Stimulated activated CD4-positive, alpha-beta T cell treated with anti-CD3 and anti-CD28 coated beads, Interleukin-12 subunit alpha, Interleukin-12 subunit beta, amount 100 ng/mL, for 4 hours (primary cell): ENCODE measurements at regions not wholly inside any gene's neighbourhood (a gene's known extent, or its start where the extent isn't known, plus 50 kb on each side); places are given as distances from the start of the nearest gene placed in this dataset.

Experiments used
- DNase-seq: peaks from one replicate; pipeline ENCODE4 v3.0.0-alpha.2; 2020

DNA sequence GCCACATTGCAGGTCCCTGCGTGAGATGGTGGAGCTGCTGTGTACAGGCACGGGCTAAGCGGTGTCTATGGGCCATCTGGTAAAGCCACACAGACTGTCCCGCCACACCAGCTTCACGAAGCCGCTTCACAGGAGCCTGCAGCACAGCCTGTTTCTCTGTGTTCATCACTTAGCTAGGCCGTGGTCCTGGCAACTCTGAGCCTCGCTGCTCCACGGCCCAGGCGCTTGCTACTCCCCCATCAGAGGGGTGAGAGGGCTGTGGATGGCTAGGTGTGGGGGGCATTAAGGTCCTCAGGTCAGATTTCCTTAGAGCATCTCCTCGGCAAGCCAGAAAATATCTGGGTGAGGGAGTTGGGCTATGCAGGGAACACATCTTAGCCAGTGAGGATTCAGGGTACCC, 225.7 kb downstream of the GLI2 start:
- DNase-seq = no peak

DNA sequence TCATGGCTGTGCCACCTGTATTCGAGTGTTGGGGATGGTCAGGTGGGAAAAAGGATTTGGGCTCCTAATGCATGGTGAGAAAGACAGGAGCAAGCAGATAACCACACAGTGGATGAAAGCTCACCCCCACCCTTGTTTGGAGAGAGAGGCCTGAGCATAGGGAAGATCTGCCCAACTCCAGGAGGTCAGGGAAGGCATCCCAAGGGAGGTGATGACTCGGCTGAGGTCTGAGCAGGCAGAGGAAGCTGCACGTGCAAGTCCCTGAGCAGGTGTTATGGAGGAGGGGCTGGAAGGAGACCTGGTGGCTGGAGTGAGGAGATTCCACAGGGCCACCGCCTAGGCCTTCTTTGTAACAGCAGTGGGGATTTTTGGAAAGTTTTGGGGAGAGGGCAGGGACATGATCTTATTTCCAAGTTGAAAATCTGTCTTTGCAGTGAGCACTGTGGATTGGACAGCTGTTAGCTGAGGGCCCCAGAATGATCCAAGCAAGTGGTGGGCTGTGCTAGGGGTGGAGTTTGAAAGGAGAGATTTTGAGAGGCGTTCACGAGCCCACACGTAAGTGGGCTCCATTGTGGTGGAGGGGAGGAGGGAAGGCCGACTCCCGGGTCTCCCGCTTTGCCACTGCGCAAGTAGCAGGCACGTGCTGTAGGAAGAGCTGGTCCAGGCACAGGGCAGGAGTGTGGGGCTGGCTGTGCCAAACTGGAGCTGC, 228.5 kb downstream of the GLI2 start:
- no peak for DNase-seq

DNA sequence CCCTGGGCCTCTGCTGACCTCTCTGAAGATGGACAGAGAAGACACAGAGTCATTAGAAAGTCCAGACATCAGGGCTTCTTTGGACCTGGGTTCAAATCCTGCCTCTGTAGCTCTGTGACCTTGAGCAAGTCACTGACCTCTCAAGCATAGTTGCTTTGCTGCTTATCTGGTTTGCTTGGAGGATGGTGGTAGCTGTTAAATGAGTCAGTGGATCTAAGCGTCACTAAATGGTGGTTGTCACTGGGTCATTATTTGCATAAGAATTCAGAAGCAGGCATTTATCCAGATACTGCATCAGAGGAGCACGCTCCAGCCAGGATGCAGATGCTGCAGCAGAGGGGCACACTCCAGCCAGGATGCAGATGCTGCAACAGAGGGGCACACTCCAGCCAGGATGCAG, 229.2 kb downstream of the GLI2 start:
- DNase-seq = no peak

DNA sequence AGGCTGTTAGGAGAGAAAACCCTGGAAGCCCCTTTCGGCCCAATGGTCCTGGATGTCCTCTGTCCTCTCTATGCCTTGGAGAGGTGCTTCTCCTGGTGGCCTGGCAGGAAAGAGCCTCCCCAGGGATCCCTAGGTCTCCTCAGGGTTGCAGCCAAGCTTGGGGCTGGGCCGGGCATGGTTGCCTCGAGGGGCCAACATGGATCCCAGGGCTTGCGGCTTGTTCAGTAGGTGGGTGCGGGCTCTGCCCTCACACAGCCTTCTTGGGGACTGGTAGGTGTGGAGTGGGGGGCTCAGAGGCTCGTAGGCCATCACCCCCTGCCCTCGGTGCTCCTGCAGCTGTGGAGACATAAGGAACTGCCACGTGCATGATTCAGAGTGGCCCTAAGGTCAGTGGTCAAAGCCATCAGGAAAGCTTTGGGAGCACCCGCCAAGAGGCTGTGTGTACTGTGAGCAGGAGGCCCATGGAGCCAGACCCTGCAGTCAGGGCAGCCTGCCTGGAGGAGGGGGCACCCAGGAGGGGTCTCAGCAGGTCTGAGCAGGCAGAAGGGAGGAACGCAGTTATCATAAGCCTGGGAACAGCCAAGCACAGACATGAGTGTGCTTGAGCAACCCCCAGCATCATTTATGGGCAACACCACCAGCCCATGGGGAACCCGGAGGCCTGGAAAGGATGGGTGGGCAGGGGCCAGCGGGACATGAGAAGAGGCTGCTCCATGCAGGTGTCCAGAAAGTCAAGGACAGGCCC, 231.0 kb downstream of the GLI2 start:
- no peak for DNase-seq

DNA sequence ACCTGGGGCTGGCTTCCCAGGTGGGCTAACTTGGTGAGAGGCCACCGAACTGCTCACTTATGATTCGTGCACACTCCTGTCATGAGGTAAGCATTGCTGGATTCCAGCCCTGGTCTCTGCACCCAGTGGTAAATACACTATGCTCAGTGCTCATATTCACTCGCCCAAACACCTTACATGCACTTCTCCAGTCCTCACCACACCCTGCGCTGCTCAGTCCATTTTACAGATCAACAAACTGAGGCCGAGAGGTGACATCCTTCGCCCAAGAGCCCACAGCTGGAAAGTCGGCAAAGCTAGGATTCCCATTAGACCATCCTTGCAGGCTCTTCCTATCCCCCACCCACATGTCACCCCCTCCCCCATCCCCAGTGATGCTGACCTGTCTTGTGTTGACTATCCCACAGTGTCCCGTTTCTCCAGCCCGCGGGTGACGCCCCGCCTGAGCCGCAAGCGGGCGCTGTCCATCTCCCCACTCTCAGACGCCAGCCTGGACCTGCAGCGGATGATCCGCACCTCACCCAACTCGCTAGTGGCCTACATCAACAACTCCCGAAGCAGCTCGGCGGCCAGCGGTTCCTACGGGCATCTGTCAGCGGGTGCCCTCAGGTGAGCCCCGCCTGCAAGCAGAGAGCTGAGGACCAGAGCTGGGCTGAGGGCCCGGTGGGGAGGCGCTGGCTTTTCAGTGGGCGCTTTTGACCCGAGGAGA, 232.8 kb downstream of the GLI2 start:
- DNase-seq = no peak

DNA sequence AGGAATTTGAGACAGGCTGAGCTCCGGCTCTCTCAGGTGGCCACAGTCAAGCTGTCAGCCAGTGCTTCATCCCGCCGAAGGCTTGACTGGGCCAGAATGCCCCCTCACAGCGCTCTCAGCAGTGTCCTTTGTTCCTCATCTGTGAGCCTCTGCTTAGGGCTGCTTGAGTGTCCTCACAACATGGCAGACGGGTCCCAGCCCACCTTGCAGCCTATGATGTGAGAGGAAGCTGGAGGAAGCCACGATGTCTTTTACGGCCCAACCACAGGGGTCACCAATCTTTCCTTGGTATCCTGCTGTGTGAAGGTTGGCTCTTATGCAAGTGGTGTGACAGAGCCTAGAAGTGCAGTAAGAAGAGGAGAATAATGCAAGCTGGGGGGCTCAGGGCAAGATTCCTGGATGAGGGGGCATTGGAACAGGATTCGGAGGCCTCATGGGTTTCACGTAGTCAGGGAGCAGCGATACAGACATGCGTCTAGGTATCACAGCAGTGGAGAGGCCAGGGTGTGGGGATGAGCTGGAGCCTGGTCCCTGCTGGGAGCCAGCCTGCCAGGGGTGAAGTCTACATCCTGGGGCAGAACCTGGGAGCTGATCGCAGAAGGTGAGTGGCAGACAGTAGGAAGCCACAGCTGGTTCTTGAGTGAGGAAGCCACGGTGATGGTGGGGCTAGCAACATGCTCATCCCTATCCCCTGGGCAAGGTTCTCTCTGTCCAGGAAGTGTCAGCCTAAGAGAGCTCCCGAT, 234.1 kb downstream of the GLI2 start:
- no peak for DNase-seq

DNA sequence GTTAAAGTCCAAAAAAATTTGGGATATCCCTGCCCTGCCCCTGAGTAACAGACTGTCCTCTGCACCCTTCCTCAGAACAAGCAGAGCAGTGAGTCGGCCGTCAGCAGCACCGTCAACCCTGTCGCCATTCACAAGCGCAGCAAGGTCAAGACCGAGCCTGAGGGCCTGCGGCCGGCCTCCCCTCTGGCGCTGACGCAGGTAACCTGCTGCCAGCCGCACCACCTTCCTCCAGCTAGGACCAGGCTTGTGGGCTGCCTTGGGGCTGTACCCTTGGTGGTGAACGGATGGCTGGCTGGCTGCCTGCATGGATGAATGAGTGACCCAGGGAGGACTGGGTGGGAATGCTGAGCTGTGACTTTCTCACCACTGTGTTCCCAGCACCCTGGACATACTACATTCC, 236.2 kb downstream of the GLI2 start:
- no peak for DNase-seq

DNA sequence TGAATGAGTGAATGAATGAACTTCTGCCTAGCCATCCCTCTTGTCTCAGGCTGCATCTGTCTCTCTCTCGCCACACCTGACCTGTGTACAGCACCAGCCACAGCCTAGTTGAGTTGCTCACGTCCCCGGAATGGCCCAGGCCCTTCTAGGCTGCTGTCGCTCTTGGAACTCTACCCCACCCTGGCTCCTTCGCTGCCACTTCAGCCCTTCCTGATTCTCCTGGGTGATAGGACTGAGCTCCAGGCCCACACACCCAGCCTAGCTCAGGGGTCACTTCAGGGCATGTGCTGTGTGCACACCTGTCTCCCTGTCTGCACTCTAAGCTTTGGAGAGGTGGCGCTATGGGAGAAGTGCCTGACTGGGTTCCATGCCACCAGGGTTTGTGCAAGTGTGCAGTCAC, 236.6 kb downstream of the GLI2 start:
- DNase-seq = no peak

DNA sequence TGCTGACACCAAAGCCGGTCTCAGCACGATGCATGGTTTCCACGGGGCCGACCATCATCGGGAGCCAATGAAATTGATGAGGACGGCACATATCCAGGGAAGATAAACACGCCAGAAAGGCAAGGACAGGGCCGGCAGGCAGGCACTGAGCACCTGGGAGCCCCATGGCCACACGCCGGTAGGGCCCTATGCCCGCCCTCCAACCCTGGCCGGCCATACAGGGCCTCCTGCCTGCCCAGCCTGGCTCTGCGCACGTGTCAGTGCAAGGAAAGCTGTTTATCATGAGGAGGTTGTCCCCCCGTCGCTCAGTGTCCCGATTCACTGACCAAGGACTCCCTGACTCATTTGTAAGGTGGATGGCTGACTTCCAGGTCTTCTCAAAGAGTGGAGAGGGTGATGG, 237.5 kb downstream of the GLI2 start:
- no peak for DNase-seq

DNA sequence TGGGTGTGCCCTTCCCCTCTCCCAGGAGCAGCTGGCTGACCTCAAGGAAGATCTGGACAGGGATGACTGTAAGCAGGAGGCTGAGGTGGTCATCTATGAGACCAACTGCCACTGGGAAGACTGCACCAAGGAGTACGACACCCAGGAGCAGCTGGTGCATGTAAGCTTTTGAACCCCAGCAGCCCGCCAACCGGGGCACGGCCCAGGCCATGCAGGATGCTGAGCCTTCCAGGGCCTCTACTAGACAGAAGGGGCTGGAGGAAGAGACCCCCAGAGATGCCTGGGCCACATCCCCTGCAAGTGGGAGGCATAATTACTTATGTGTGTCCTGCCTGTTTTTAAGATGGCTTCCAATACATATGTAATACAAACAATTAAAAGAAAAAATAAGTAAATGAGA, 239.3 kb downstream of the GLI2 start:
- DNase-seq = no peak

DNA sequence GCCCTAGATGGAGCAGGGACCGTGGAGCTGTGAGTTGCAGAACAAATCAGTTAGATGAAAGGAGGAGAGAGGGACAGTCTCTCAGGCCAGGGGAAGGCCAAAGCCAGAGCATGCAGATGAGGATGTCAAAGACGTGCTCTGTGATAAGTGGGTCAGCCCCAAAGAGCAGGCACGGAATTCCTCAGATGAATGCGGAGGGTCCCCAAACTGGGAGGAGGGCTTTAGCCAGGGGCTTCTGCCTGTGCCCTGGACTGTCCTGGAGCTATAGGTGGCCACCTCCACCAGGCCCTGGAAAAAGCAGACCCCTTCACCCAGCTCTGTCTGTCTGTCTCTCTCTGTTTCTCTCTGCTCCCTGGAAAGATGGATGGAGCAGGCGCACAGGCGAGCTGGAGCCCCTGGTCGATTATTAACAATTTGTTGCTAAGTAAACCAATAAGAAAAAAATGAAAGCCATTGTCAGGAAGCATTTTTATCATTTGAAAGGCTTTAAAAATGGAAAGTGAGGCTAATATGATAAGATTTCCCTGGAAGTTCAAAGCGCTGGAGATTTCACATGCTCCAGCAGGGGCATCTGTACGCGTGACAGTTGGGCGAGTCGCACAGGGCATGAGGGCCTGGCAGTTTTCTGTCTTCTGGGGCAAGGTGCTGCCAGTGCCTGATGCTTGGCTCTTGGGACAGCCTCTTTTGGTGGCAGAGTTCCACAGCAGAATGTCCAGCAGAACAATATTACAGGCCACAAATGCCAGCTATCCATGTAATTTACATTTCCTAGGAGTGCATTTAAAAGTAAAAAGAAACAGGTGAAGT, 241.0 kb downstream of the GLI2 start:
- no peak for DNase-seq

DNA sequence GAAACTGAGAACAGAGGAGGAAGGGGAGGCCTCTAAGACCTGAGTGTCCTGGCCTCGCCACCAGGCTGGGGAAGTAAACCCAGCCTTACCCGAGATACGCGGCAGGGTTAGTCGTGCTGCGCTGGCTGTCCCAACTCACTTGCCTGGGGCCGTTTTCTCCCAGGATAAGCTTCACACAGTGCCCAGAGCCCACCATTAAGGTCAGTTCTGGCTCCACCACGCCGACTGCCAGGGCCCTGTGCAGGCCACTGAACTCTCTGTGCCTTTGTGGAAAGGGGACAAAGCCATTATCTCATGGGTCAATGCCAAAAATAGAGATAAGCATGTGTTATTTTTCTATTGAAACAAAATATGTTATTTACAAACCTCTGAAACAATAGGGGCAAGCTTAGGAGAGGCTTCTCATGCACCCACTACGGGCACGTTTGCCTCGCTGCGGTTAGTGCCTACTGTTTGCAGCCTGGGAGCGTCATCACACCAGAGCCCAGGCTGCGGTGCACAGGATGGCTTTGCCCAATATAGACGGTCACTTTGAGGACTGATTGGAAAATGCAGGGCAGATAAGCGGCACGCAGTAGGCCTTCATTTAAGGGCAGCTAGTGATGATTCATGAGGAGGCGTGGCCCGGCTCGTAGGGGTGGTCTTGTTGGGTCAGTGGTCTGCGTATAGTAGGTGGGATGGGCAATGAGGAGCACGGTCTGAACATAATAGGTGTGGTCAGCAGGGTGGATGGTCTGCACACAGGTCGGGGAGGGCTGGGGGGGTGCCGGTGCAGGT, 242.1 kb downstream of the GLI2 start:
- DNase-seq = no peak

DNA sequence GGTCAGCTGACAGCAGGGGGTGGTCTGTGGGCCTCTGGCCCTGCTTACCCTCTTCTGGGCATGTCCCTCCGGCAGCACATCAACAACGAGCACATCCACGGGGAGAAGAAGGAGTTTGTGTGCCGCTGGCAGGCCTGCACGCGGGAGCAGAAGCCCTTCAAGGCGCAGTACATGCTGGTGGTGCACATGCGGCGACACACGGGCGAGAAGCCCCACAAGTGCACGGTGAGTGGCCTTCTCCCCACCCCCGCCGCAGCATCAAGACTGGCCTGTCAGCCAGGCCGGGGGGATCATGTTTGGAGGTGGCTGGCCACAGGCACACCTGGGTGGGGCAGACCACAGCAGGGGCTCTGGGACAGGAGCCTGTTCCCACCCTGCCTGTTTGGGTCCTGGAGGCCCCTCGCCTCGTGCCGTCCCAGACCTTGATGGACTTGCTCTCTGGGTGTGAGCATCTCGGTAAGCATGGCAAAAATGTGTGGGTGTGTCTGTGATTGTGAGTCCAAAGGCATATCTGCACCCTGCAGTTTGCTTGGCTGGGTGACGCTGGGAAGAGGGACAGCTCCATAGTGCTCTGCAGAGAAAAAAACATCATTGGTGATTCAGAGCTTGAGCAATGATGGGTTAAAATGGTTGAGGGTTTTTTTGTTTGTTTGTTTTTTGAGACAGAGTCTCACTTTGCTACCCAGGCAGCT, 242.8 kb downstream of the GLI2 start:
- no peak for DNase-seq

DNA sequence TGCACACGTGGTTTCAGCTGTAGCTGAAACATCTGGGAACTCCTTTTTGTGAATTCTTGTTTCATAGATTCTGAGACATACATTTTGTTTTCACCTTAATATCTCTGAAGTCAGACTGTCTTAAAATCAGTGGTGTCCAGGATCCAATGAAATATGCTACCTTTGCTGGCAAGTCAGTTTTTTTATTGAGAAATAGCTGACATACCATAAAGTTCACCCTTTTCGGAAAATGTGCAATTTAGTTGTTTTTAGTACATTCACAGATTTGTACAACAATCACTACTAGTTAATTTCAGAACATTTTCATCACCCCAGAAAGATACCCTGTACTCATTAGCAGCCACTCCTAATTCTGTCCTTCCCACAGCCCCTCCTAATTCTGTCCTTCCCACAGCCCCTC, 243.7 kb downstream of the GLI2 start:
- DNase-seq = no peak

DNA sequence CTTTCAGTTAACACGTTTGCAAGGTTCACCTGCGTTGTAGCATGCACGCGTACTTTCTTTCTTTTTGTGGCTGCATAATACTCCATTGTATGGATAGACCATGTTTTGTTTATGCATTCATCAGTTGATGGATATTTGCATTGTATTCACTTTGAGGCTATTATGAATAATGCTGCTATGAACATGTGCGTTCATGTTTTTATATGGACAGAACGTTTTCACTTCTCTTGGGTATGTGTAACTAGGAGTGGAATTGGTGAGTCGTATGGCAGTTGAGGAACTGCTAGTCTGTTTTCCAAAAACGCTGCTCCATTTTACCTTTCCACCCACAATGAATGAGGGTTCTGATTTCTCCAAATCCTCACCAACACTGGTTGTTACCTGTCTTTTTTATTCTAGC, 244.3 kb downstream of the GLI2 start:
- DNase-seq = no peak

DNA sequence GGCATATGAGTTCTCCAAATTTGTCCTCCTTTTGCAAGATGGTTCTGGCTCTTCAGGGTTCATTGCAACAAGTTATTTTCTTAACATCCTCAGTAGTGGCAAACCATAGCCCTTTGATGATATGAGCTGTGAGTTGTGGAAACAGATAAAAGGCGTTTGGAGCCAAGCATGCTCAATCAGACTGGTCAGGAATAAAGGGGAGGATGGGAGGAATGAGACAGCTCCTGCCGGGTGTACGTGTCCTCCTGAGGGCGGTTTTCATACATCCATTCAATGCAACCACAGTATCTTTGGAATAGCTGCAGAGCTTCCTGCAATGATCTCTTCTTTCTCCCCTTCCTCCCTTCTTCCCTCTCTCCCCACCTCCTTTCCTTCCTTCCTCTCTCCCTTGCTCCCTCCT, 245.8 kb downstream of the GLI2 start:
- no peak for DNase-seq

DNA sequence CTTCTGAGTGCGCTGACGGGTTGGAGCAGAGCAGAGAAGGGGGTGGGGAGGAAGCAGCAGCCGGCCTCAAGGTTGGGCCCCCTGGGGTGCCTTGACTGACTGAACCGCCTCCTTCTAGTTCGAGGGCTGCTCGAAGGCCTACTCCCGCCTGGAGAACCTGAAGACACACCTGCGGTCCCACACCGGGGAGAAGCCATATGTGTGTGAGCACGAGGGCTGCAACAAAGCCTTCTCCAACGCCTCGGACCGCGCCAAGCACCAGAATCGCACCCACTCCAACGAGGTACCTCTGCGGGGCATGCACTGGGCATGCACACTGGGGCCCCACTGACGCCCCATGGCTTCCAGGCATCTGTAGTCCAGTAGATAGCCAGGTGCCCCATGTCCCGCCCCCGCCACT, 246.9 kb downstream of the GLI2 start:
- DNase-seq = no peak

DNA sequence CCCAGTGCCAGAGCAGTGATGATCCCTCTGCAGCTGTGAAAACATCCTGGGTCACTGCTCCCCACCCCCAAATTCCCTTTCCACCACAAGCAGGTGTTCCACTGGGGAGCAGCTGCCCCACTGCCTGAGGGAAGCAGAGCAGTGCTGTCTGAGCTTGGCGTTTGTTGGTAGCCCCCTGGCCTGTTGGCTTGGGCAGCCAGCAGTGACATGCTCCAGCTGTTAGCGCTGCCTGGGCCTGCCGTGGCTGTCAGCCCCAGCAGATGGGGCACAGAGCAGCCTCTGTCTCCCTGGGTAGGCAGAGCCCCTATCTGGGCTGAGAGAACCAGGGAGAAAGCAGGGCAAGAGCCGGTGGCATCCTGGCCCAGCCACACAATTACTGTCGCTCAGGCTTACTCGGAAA, 247.7 kb downstream of the GLI2 start:
- no peak for DNase-seq

DNA sequence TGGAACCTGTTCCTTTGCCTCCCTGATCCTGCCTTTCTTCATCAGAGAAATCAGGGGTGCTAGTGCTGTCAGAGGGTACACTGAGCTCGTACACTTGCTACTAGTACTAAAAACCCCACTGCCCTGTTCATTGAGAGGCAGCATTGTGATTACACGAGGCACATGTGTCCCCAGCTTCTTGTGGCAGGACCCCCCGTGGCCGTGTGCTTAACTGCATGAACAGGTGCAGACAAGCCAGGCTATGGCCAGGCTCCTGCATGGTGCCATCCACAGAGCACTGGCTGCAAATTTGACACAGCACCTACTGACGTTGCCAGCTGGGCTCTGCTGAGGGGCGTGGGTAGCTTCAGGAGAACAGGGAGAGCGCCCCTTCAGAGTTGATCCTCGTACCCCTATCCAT, 248.4 kb downstream of the GLI2 start:
- no peak for DNase-seq

DNA sequence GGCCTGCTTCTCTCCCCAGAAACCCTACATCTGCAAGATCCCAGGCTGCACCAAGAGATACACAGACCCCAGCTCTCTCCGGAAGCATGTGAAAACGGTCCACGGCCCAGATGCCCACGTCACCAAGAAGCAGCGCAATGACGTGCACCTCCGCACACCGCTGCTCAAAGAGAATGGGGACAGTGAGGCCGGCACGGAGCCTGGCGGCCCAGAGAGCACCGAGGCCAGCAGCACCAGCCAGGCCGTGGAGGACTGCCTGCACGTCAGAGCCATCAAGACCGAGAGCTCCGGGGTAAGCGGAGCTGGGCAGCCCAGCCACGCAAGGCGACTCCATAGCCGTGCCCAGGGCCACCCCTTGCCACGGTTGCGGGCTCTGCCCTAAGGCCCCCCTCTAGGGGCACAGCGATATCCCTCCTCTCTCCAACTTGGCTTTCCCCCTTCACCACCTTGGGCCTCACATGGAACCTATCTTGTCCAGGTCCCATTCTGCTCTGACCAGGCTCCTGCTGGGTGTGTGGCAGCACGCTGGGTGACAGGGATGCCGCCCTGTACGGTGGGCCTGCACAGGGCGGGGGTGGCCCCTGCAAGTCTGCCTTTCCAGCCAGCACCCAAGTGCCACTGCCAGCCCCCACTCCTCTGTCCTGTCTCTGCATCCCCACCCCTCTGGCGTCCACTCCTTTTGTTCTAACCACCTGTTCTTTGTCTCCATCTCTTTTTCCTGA, 248.9 kb downstream of the GLI2 start:
- DNase-seq = no peak
